ENCODE measurements at regions not wholly inside any gene's neighbourhood (a gene's known extent, or its start where the extent isn't known, plus 50 kb on each side); places are given as distances from the start of the nearest gene placed in this dataset.
A peak's percentile ranks its signal among the peaks of the same experiment; 100 is the strongest.

DNA sequence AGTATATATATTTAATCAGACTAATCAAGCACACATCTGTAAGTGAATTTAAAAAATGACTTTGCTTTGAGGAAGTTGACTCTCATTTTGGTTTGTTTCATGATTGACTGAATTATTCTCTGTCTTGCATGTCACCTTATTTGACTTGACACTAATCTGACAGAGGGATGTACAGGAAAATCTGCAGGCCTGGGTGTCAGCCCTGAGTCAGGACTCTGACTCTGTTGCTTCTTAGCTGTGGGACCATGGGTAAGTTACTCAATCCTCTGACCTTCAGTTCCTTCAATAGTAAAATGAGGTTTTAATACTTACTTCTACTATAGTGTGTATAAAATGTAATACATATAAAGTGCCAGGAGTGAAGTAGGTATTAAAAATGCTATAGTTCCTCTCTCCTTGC, 415.9 kb downstream of the ARHGEF28 start:
- no peak for TF ChIP-seq POLR2A (IDR thresholded peaks at IDR 0.05)
- TF ChIP-seq, protein P1, sequence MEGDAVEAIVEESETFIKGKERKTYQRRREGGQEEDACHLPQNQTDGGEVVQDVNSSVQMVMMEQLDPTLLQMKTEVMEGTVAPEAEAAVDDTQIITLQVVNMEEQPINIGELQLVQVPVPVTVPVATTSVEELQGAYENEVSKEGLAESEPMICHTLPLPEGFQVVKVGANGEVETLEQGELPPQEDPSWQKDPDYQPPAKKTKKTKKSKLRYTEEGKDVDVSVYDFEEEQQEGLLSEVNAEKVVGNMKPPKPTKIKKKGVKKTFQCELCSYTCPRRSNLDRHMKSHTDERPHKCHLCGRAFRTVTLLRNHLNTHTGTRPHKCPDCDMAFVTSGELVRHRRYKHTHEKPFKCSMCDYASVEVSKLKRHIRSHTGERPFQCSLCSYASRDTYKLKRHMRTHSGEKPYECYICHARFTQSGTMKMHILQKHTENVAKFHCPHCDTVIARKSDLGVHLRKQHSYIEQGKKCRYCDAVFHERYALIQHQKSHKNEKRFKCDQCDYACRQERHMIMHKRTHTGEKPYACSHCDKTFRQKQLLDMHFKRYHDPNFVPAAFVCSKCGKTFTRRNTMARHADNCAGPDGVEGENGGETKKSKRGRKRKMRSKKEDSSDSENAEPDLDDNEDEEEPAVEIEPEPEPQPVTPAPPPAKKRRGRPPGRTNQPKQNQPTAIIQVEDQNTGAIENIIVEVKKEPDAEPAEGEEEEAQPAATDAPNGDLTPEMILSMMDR (IDR thresholded peaks at IDR 0.05): no peak
- no peak for TF ChIP-seq POLR2AphosphoS5 (IDR thresholded peaks at IDR 0.05)
- no peak for TF ChIP-seq EP300 (IDR thresholded peaks at IDR 0.05)
- H3K4me3 ChIP-seq: no peak overlapping the region
- no peaks in the 10 kb centered on the region for H3K27me3 ChIP-seq
- no peaks in the 10 kb centered on the region for H3K36me3 ChIP-seq
- H3K27ac ChIP-seq: no peak overlapping the region
- DNase-seq (ENCODE audit: low spot score in 2 of 2): no peak
- no peaks in the 10 kb centered on the region for H3K9me3 ChIP-seq
- no peaks in the 10 kb centered on the region for H3K4me1 ChIP-seq

DNA sequence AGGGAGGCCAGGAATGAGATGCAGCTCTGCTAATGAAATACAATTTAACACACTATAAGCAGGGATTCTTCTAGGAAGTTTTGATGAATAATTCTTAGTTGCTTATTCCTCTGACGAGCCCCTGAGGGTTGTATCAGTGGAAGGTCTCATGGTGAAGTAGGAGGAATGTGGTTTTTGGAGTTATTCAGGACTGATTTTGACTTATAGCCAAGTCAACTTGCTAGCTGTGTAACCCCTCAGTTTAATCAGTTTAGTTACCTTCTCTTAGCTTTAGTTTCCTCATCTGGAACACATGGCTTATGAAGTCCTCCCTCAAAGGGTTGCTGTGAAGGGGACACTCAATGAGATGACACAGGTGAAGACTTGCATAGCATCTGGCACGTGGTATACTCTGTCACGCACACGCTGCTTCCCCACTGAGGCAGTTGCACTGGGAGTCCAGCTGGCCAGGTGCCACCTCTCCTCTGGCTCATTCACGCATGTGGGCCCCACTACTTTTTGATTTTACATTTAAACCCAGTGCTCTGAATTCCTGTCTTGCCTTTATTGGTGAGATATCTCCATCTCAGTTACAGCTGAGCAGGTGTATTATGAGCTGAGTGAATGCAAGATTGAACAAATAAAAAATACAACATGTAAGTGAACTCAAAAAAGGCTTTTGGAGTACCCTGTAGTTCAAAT, 415.0 kb downstream of the ARHGEF28 start:
- Histone ChIP-seq H3K36me3 (no peaks in the 10 kb centered on the region), H3K4me3 (no peak overlapping the region), H3K9me3 (no peaks in the 10 kb centered on the region), H3K27me3 (no peaks in the 10 kb centered on the region), H3K4me1 (peaks cover under 1% of the 10 kb centered on the region), H3K27ac (no peak overlapping the region)
- no peak for DNase-seq (ENCODE audit: low spot score in 2 of 2)
- no peak for TF ChIP-seq POLR2AphosphoS5 (IDR thresholded peaks at IDR 0.05)
- 74% methylated on average over 5 of the region's 5 CpGs for WGBS

GRCh38 chr5:74040065-74040551, 414.1 kb downstream of the ARHGEF28 start:
- no peak for DNase-seq (ENCODE audit: low spot score in 2 of 2)
- H3K4me1 ChIP-seq: peaks cover 9% of the 10 kb centered on the region
- 55% methylated on average over 2 of the region's 2 CpGs for WGBS

DNA sequence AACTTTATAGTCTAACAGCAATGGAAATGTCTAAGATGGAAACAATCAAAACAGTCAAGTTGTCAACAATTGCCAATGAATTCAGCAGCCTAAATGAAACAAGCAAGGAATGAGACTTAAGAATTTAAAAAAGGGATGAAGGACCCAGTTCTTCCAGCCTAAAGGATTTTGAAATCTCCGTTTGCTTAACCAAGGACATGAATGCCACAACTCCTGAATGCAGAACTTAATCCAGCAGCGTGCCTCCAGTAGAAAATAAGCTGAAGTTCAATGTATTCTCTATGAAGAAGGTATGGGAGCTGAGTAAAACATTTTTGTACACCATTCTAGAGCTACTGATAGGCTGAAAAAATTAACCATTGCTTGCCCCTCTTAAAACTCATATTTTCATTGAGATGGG, 411.3 kb downstream of the ARHGEF28 start:
- H3K9me3 ChIP-seq: no peaks in the 10 kb centered on the region

More at GRCh38 chr5:74040065-74040551, 414.1 kb downstream of the ARHGEF28 start:
- no peak overlapping the region for H3K27ac ChIP-seq
- no peaks in the 10 kb centered on the region for H3K27me3 ChIP-seq
- TF ChIP-seq, protein P1 (IDR thresholded peaks at IDR 0.05): no peak
- TF ChIP-seq POLR2A (IDR thresholded peaks at IDR 0.05): no peak
- TF ChIP-seq EP300 (IDR thresholded peaks at IDR 0.05): no peak
- TF ChIP-seq POLR2AphosphoS5 (IDR thresholded peaks at IDR 0.05): no peak
- no peak overlapping the region for H3K4me3 ChIP-seq
- H3K36me3 ChIP-seq: no peaks in the 10 kb centered on the region
- no peaks in the 10 kb centered on the region for H3K9me3 ChIP-seq

GRCh38 chr5:74035521-74035937, 409.5 kb downstream of the ARHGEF28 start:
- Histone ChIP-seq H3K36me3 (no peaks in the 10 kb centered on the region), H3K4me1 (peaks cover 14% of the 10 kb centered on the region), H3K27ac (peak overlapping the region; percentile 34), H3K9me3 (no peaks in the 10 kb centered on the region), H3K27me3 (no peaks in the 10 kb centered on the region), H3K4me3 (no peak overlapping the region)
- TF ChIP-seq EP300 (IDR thresholded peaks at IDR 0.05) (no peak), POLR2A (IDR thresholded peaks at IDR 0.05) (no peak), POLR2AphosphoS5 (IDR thresholded peaks at IDR 0.05) (no peak)
- TF ChIP-seq, protein P1 (IDR thresholded peaks at IDR 0.05): no peak
- DNase-seq (ENCODE audit: low spot score in 2 of 2): no peak
- 31% methylated on average over 6 of the region's 6 CpGs for WGBS

More for the DNA sequence above, 411.3 kb downstream of the ARHGEF28 start:
- H3K36me3 ChIP-seq: no peaks in the 10 kb centered on the region
- 83% methylated on average over 2 of the region's 2 CpGs for WGBS
- H3K4me3 ChIP-seq: no peak overlapping the region
- H3K27me3 ChIP-seq: no peaks in the 10 kb centered on the region
- H3K4me1 ChIP-seq: peaks cover 14% of the 10 kb centered on the region
- TF ChIP-seq EP300 (IDR thresholded peaks at IDR 0.05): no peak
- TF ChIP-seq POLR2AphosphoS5 (IDR thresholded peaks at IDR 0.05): no peak
- TF ChIP-seq, protein P1 (IDR thresholded peaks at IDR 0.05): no peak
- no peak for TF ChIP-seq POLR2A (IDR thresholded peaks at IDR 0.05)
- DNase-seq (ENCODE audit: low spot score in 2 of 2): no peak
- H3K27ac ChIP-seq: no peak overlapping the region
